A549 (cell line): ENCODE measurements at regions not wholly inside any gene's neighbourhood (a gene's known extent, or its start where the extent isn't known, plus 50 kb on each side); places are given as distances from the start of the nearest gene placed in this dataset.

Source experiments
- ATAC-seq, 2 experiments: fragments of 200-7000 bp in 1 of 2; fragments of >200 bp in 1 of 2; cut with Nextera tagmentation in 1 of 2; cut with Tn5 transposase in 1 of 2; 3 replicates each; pipeline versions ENCODE4 v1.8.0 to v1.9.1; 2018 to 2020; ENCODE audit warnings: mild to moderate bottlenecking in 1 of 2, moderate library complexity in 1 of 2
- CTCF ChIA-PET: fragments of 300-600 bp; sonication (Branson Sonifier 250); formaldehyde crosslinking; extraction: SDS; loops from one replicate; lab custom pipeline; 2021; ENCODE audit warnings: antibody characterized with exemption, inconsistent platforms; lab: Yijun Ruan, JAX
- POLR2A ChIA-PET: fragments of 350-600 bp; formaldehyde crosslinking; extraction: SDS; loops from one replicate; lab custom pipeline; 2021; ENCODE audit warnings: antibody characterized with exemption, inconsistent platforms; lab: Yijun Ruan, JAX
- DNase-seq, 2 experiments: peaks; one replicate each; pipeline versions ENCODE4 v3.0.0 to v3.0.0-alpha.2; 2011 to 2016; ENCODE audit warnings: low read depth in 1 of 2, low spot score in 1 of 2
- FAIRE-seq: peaks from 2 replicates; lab custom pipeline; 2011; peaks lifted over from hg19 to GRCh38; lab: Jason Lieb, UNC
- H3K27ac ChIP-seq, 2 experiments: fragments of >200 bp; sonication (Bioruptor Twin); formaldehyde crosslinking; 3 replicates each; pipeline ENCODE4 v1.5.1; 2016 to 2017
- H3K4me1 ChIP-seq: fragments of >200 bp; sonication (Bioruptor Twin); formaldehyde crosslinking; 3 replicates; pipeline ENCODE4 v1.6.1; 2016
- H3K4me2 ChIP-seq: fragments of >200 bp; sonication (Bioruptor Twin); formaldehyde crosslinking; 3 replicates; pipeline ENCODE4 v1.6.1; 2016
- H3K4me3 ChIP-seq: fragments of >200 bp; sonication (Bioruptor Twin); formaldehyde crosslinking; 3 replicates; pipeline ENCODE4 v1.5.1; 2016
- H3K9me3 ChIP-seq: fragments of >200 bp; sonication (Bioruptor Twin); formaldehyde crosslinking; 3 replicates; pipeline ENCODE4 v1.6.1; 2016
- CBX2 ChIP-seq: fragments of 200-600 bp; sonication (generic); IDR thresholded peaks from 2 replicates; pipeline ENCODE4 v1.6.1; 2016; ENCODE audit warnings: low read depth, mild to moderate bottlenecking, borderline replicate concordance
- CBX8 ChIP-seq: fragments of 200-600 bp; sonication (generic); IDR thresholded peaks from 2 replicates; pipeline ENCODE4 v1.6.1; 2016
- CEBPB ChIP-seq, 2 experiments: fragments of >200 bp in 1 of 2; sonication (Bioruptor Twin) in 1 of 2; formaldehyde crosslinking in 1 of 2; IDR thresholded peaks; 2 replicates each; pipeline ENCODE4 v1.6.1; 2012 to 2016
- EHF ChIP-seq: fragments of 250-450 bp; sonication (Bioruptor Pico); IDR thresholded peaks from 2 replicates; pipeline ENCODE4 v1.5.0; 2020; ENCODE audit warnings: mild to moderate bottlenecking
- EHMT2 ChIP-seq: fragments of 200-600 bp; sonication (generic); IDR thresholded peaks from 2 replicates; pipeline ENCODE4 v1.6.1; 2016; ENCODE audit warnings: antibody characterized with exemption, low read depth, mild to moderate bottlenecking, moderate library complexity
- ELK1 ChIP-seq: fragments of 150-350 bp; IDR thresholded peaks from 2 replicates; pipeline ENCODE4 v1.6.1; 2014; ENCODE audit warnings: low read depth, mild to moderate bottlenecking, low read length
- EP300 ChIP-seq, 2 experiments: fragments of >200 bp; sonication (Bioruptor Twin); formaldehyde crosslinking; IDR thresholded peaks; 2 replicates in 1 of 2; 3 replicates in 1 of 2; pipeline ENCODE4 v1.6.1; 2016 to 2017
- ESRRA ChIP-seq: fragments of 150-350 bp; IDR thresholded peaks from 2 replicates; pipeline ENCODE4 v1.6.1; 2014; ENCODE audit warnings: mild to moderate bottlenecking, low read length, borderline replicate concordance
- FOSB ChIP-seq: fragments of 250-450 bp; sonication (Bioruptor Pico); IDR thresholded peaks from 2 replicates; pipeline ENCODE4 v1.5.0; 2020; ENCODE audit warnings: mild to moderate bottlenecking, moderate library complexity
- FOSL2 ChIP-seq, 2 experiments: fragments of 450-650 bp in 1 of 2; fragments of >200 bp in 1 of 2; sonication (Bioruptor Twin) in 1 of 2; formaldehyde crosslinking; IDR thresholded peaks; 2 replicates each; pipeline versions ENCODE4 v1.5.0 to v1.6.1; 2016 to 2020; ENCODE audit warnings: mild to moderate bottlenecking in 1 of 2, moderate library complexity in 1 of 2
- FOXS1 ChIP-seq: fragments of 250-450 bp; sonication (Bioruptor Pico); IDR thresholded peaks from 2 replicates; pipeline ENCODE4 v1.5.0; 2020; ENCODE audit warnings: mild to moderate bottlenecking, moderate library complexity
- HDAC2 ChIP-seq: fragments of 200-600 bp; sonication (generic); IDR thresholded peaks from 2 replicates; pipeline ENCODE4 v1.6.1; 2016
- HMGXB4 ChIP-seq: fragments of 250-450 bp; sonication (Bioruptor Pico); IDR thresholded peaks from 2 replicates; pipeline ENCODE4 v1.5.0; 2021; ENCODE audit warnings: mild to moderate bottlenecking, moderate library complexity, borderline replicate concordance
- HOXB13 ChIP-seq: fragments of 250-450 bp; sonication (Bioruptor Pico); IDR thresholded peaks from 2 replicates; pipeline ENCODE4 v1.5.0; 2020; ENCODE audit warnings: low read depth, mild to moderate bottlenecking, moderate library complexity
- JUN ChIP-seq, 2 experiments: fragments of >200 bp; sonication (Bioruptor Twin); formaldehyde crosslinking; IDR thresholded peaks; 2 replicates in 1 of 2; 3 replicates in 1 of 2; pipeline ENCODE4 v1.6.1; 2016 to 2017
- KDM5A ChIP-seq: fragments of 200-600 bp; sonication (generic); IDR thresholded peaks from 2 replicates; pipeline ENCODE4 v1.6.1; 2016; ENCODE audit warnings: antibody characterized with exemption, mild to moderate bottlenecking
- MAFK ChIP-seq: fragments of 450-650 bp; IDR thresholded peaks from 2 replicates; pipeline ENCODE4 v1.6.1; 2014; ENCODE audit not compliant: partially characterized antibody
- MYC ChIP-seq: IDR thresholded peaks from 2 replicates; pipeline ENCODE4 v1.6.1; 2012; ENCODE audit warnings: mild to moderate bottlenecking, inconsistent platforms, low read length, improper control_type of control experiment, borderline replicate concordance
- NFE2L2 ChIP-seq: fragments of 150-350 bp; conservative IDR thresholded peaks from 2 replicates; pipeline ENCODE4 v1.6.1; 2014; ENCODE audit warnings: low read length
- PHF8 ChIP-seq: fragments of 200-600 bp; sonication (generic); IDR thresholded peaks from 2 replicates; pipeline ENCODE4 v1.6.1; 2016; ENCODE audit warnings: low read depth, mild to moderate bottlenecking, antibody characterized with exemption, moderate library complexity, borderline replicate concordance
- POLR2A ChIP-seq: IDR thresholded peaks from 2 replicates; pipeline ENCODE4 v1.6.1; 2012; ENCODE audit warnings: mild to moderate bottlenecking, low read length
- RAD21 ChIP-seq, 2 experiments: fragments of >200 bp in 1 of 2; sonication (Bioruptor Twin) in 1 of 2; formaldehyde crosslinking in 1 of 2; IDR thresholded peaks in 1 of 2; conservative IDR thresholded peaks in 1 of 2; 2 replicates in 1 of 2; 3 replicates in 1 of 2; pipeline ENCODE4 v1.6.1; 2012 to 2018; ENCODE audit warnings: inconsistent platforms in 1 of 2
- RARB ChIP-seq: fragments of 250-450 bp; sonication (Bioruptor Pico); IDR thresholded peaks from 2 replicates; pipeline ENCODE4 v1.8.0; 2021; ENCODE audit warnings: mild to moderate bottlenecking, moderate library complexity
- RFX5 ChIP-seq: fragments of 450-650 bp; IDR thresholded peaks from 2 replicates; pipeline ENCODE4 v1.7.1; 2014; ENCODE audit warnings: antibody characterized with exemption, mild to moderate bottlenecking, moderate library complexity
- SREBF2 ChIP-seq: fragments of 450-650 bp; IDR thresholded peaks from 2 replicates; pipeline ENCODE4 v1.6.1; 2014; ENCODE audit warnings: mild to moderate bottlenecking, moderate library complexity
- TFCP2L1 ChIP-seq: fragments of 250-450 bp; sonication (Bioruptor Pico); IDR thresholded peaks from 2 replicates; pipeline ENCODE4 v1.5.0; 2021; ENCODE audit warnings: mild to moderate bottlenecking
- TP53 ChIP-seq: fragments of 250-450 bp; sonication (Bioruptor Pico); IDR thresholded peaks from 2 replicates; pipeline ENCODE4 v1.5.0; 2021; ENCODE audit warnings: mild to moderate bottlenecking, moderate library complexity
- ZNF302 ChIP-seq: fragments of 250-450 bp; sonication (Bioruptor Pico); IDR thresholded peaks from 2 replicates; pipeline ENCODE4 v1.9.0; 2021; ENCODE audit warnings: inconsistent platforms, mild to moderate bottlenecking, moderate library complexity
- WGBS: methylation state at CpG from one replicate; pipeline ENCODE4 v1.1.6; 2017; ENCODE audit errors: missing lambda C conversion rate; 5-methylcytosine and 5-hydroxymethylcytosine counted together
- TF ChIP-seq, protein P1 (sequence below): fragments of 450-650 bp; IDR thresholded peaks from 2 replicates; pipeline ENCODE4 v1.6.1; 2014; ENCODE audit warnings: antibody characterized with exemption
- TF ChIP-seq, protein P2 (sequence below): IDR thresholded peaks from 2 replicates; pipeline ENCODE4 v1.6.1; 2012

DNA sequence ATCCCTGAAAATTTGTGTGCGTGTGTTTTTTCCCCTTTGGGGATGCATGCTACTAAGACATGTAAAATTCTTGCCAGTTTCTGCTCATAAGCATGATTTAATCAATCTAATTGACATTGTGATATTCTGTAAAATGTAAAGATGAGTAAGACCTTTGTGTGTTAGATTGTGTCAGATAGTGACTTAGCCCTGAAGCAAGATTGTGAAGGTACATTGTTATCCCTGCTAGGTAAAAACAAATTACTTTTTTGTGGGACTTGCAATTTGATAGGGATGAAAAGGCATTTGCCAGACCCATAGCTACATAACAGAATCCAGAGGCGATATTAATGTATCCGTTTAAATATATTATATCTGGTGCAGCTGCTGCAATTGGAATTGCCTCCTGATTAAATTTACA is 338.0 kb downstream of the RWDD3 start:
- Histone ChIP-seq H3K4me2 (no peak overlapping the region), H3K4me1 (no peaks in the 10 kb centered on the region), H3K4me3 (no peak overlapping the region), H3K27ac (no peak overlapping the region), H3K9me3 (no peaks in the 10 kb centered on the region)
- DNase-seq: no peak
- ChIA-PET CTCF (no interaction called here), POLR2A (no interaction called here)
- ATAC-seq: no peak
- WGBS: 0% methylated on average over 3 of the region's 3 CpGs
- no peak for FAIRE-seq
- TF ChIP-seq PHF8: no peak
- TF ChIP-seq RARB (CRISPR knock-in tag): no peak
- TF ChIP-seq, protein P1, sequence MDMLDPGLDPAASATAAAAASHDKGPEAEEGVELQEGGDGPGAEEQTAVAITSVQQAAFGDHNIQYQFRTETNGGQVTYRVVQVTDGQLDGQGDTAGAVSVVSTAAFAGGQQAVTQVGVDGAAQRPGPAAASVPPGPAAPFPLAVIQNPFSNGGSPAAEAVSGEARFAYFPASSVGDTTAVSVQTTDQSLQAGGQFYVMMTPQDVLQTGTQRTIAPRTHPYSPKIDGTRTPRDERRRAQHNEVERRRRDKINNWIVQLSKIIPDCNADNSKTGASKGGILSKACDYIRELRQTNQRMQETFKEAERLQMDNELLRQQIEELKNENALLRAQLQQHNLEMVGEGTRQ: no peak
- TF ChIP-seq EHF (CRISPR knock-in tag): no peak
- TF ChIP-seq HMGXB4: no peak
- TF ChIP-seq KDM5A: no peak
- TF ChIP-seq ESRRA: no peak
- TF ChIP-seq MAFK: no peak
- no peak for TF ChIP-seq JUN (IDR thresholded peaks at IDR 0.05)
- no peak for TF ChIP-seq MYC
- no peak for TF ChIP-seq FOSL2 (IDR thresholded peaks at IDR 0.05)
- TF ChIP-seq FOSL2 (CRISPR knock-in tag; IDR thresholded peaks at IDR 0.05): no peak
- TF ChIP-seq RAD21 (conservative IDR thresholded peaks at IDR 0.05 in 1 of 2, IDR thresholded peaks at IDR 0.05 in 1 of 2): no peak
- TF ChIP-seq FOXS1: no peak
- no peak for TF ChIP-seq EHMT2
- TF ChIP-seq, protein P2, sequence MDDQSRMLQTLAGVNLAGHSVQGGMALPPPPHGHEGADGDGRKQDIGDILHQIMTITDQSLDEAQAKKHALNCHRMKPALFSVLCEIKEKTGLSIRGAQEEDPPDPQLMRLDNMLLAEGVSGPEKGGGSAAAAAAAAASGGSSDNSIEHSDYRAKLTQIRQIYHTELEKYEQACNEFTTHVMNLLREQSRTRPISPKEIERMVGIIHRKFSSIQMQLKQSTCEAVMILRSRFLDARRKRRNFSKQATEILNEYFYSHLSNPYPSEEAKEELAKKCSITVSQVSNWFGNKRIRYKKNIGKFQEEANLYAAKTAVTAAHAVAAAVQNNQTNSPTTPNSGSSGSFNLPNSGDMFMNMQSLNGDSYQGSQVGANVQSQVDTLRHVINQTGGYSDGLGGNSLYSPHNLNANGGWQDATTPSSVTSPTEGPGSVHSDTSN: no peak
- TF ChIP-seq ELK1: no peak

DNA sequence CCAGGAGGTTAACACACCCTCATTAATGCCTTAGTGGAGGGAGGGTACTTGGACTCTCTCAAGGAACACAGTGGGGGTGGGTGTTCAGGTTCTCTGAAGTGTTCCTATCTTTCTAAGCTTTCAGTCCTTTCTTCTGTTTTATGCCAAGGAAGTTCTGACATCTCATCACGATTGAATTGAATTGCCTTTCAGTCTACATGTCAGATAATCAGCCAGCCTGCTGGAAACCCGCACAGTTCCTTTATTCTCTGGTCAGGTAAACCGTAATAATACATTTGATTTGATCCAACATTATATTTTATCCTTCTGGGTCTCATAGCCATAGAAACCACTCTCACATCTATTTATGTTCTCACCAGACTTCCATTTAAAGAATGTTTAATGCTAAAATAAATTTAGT is 339.0 kb downstream of the RWDD3 start:
- POLR2A ChIA-PET: no interaction called here
- no peaks in the 10 kb centered on the region for H3K4me1 ChIP-seq
- DNase-seq: no peak
- no peaks in the 10 kb centered on the region for H3K9me3 ChIP-seq
- 2% methylated on average over 3 of the region's 3 CpGs for WGBS
- H3K4me2 ChIP-seq: no peak overlapping the region
- no peak for FAIRE-seq
- CTCF ChIA-PET: interaction anchor here (0.6 kb wide), 1 partner anchor 16 kb away, joined by 3 read pairs; no protein-coding TSS in a partner anchor
- no peak for ATAC-seq
- H3K4me3 ChIP-seq: no peak overlapping the region
- TF ChIP-seq MYC (no peak), EP300 (IDR thresholded peaks at IDR 0.05) (no peak), HOXB13 (no peak), ZNF302 (CRISPR knock-in tag) (no peak), SREBF2 (no peak), TP53 (CRISPR knock-in tag) (no peak), TFCP2L1 (CRISPR knock-in tag) (no peak), FOSB (CRISPR knock-in tag) (no peak), POLR2A (no peak), RARB (CRISPR knock-in tag) (no peak), HDAC2 (no peak), RFX5 (no peak), NFE2L2 (no peak), CEBPB (IDR thresholded peaks at IDR 0.05) (no peak), CBX8 (no peak), CBX2 (no peak), RAD21 (conservative IDR thresholded peaks at IDR 0.05 in 1 of 2, IDR thresholded peaks at IDR 0.05 in 1 of 2) (no peak), ESRRA (no peak)
- TF ChIP-seq, protein P2: no peak
- TF ChIP-seq, all 56 proteins: peak for 0
- no peak overlapping the region for H3K27ac ChIP-seq
